ENCODE measurements at regions not wholly inside any gene's neighbourhood (a gene's known extent, or its start where the extent isn't known, plus 50 kb on each side); places are given as distances from the start of the nearest gene placed in this dataset.

GRCh38 chr11:106178361-106178760 is 100.9 kb downstream of the AASDHPPT start:
- no peak overlapping the region for H3K4me3 ChIP-seq (ENCODE audit: low read depth, low read length)
- DNase-seq (ENCODE audit: low read depth) = no peak
- TF ChIP-seq CTCF (IDR thresholded peaks at IDR 0.05; ENCODE audit: insufficient read depth, low read length) = no peak

DNA sequence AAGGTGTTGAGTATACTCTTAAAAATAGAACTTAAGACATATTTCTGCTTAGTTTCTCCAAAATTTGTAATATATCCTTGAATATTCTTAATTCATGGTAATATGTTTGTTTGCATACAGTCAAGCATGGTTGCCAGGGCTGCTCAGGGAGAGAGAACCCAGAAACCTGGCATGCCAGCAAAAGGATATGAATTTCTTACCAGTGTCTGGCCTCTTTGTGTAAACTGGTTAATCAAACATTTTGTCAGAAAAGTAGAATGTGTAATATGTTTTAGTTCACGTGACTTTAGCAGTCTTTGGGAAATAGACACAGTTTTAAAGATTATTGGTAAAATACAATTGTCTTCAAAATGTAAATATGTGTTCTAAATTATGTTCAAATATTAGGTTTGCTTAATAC is 101.6 kb downstream of the AASDHPPT start:
- DNase-seq (ENCODE audit: low read depth) = no peak
- no peak for TF ChIP-seq CTCF (IDR thresholded peaks at IDR 0.05; ENCODE audit: insufficient read depth, low read length)
- H3K4me3 ChIP-seq (ENCODE audit: low read depth, low read length) = no peak overlapping the region

GRCh38 chr11:106186630-106187029 is 109.2 kb downstream of the AASDHPPT start:
- H3K4me3 ChIP-seq (ENCODE audit: low read depth, low read length) = no peak overlapping the region
- no peak for TF ChIP-seq CTCF (IDR thresholded peaks at IDR 0.05; ENCODE audit: insufficient read depth, low read length)
- DNase-seq (ENCODE audit: low read depth) = peak; percentile 11

DNA sequence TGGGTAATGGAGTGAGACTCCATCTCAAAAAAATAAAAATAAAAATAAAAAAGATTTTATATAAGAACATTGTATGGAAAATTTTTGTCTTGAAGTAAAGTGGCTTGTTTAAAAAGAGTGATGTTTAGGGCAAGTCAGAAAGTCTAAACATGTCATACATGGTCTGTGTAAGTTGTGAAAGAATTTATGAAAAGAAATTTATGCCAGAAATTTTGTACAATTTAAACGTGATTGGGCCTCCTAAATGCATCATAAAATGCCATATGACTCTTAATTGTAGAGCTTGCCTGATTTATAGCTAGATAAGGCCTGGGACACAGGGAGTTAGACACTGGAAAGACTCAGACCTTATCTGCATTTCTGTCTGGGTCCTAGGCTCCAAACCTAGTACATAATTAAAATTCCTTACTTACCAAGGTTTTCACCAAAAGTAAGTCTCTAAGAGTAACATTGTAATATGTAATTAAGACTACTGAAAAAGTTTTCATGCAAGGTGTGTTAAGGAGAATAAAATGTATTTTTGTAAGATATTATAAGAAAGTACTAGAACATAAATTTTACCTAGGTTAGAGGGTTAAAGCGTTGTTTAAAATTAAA is 110.5 kb downstream of the AASDHPPT start:
- no peak for TF ChIP-seq CTCF (IDR thresholded peaks at IDR 0.05; ENCODE audit: insufficient read depth, low read length)
- H3K4me3 ChIP-seq (ENCODE audit: low read depth, low read length) = no peak overlapping the region
- no peak for DNase-seq (ENCODE audit: low read depth)

GRCh38 chr11:106193956-106194355 is 116.5 kb downstream of the AASDHPPT start:
- H3K4me3 ChIP-seq (ENCODE audit: low read depth, low read length) = no peak overlapping the region
- TF ChIP-seq CTCF (IDR thresholded peaks at IDR 0.05; ENCODE audit: insufficient read depth, low read length) = no peak
- DNase-seq (ENCODE audit: low read depth) = no peak

DNA sequence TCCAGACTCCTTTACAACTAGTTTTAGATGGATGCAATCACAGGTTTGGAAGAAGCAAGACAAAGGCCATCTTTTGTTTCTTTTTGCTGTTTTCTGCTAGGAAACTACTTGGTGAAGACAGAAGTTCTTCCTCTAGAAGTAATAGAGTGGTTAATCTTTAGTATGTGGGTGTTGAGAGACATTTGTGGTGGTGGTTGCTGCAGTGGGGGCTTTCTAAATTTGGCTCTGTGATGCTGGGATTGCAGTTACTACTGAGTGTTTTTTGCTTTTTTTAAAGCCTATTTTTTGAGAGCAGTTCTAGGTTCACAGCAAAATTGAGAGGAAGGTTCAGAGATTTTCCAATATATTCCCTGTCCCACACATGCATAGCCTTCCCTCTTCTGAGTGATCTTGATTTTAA is 120.0 kb downstream of the AASDHPPT start:
- no peak for DNase-seq (ENCODE audit: low read depth)
- no peak overlapping the region for H3K4me3 ChIP-seq (ENCODE audit: low read depth, low read length)
- TF ChIP-seq CTCF (IDR thresholded peaks at IDR 0.05; ENCODE audit: insufficient read depth, low read length) = no peak
